ENCODE measurements at regions not wholly inside any gene's neighbourhood (a gene's known extent, or its start where the extent isn't known, plus 50 kb on each side); places are given as distances from the start of the nearest gene placed in this dataset.
"Not testable (repeated sequence)": the region's sequence is repeated elsewhere in the genome, so short reads cannot be mapped to it uniquely, and the experiment has no call there.

DNA sequence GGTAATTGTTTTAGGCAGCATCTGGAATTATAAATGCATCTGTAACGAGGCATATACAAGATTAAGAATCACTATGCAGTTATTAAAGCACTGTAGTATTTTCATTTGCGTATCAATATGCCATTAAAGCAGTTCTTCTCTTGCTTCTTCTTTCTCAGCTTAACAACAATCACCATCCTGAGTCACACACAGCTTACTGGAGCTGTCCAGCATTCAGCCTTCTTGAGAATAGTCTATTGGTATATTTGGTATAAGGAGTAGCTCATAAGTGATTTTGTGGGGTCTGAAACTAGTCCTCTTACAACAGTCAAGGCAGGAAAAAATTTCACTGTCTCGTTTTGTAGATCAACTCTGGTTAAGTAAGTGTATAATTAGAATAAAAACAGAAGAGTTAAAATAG, 523.0 kb upstream of the FOXG1 start:
- peak; percentile 2 for DNase-seq (ENCODE audit: low read depth)

- no peak for DNase-seq (ENCODE audit: low read depth)
These were observed 521.4 kb upstream of the FOXG1 start for GRCh38 chr14:28245216-28245615.

GRCh38 chr14:28247491-28247890, 519.1 kb upstream of the FOXG1 start:
- no peak for DNase-seq (ENCODE audit: low read depth)

- DNase-seq (ENCODE audit: low read depth), result not testable (repeated sequence)
These were observed 514.5 kb upstream of the FOXG1 start for GRCh38 chr14:28252124-28252523.

DNA sequence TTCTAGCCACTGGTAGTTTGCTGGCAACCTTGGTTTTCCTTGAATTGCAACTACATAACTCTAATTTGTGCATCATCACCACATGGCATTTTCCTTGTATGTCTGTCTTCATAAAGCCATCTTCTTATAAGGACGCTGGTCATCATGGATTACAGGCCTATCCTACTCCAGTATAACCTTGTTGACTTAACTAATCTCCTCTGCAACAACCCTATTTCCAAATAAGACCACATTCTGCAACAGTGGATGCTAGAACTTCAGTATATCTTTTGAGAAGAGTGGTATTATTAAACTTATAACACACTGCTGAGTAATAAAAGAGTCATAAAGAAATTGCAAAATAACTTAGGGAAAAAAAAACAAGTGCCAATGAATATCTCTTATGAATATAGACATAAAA, 511.8 kb upstream of the FOXG1 start:
- no peak for DNase-seq (ENCODE audit: low read depth)

DNA sequence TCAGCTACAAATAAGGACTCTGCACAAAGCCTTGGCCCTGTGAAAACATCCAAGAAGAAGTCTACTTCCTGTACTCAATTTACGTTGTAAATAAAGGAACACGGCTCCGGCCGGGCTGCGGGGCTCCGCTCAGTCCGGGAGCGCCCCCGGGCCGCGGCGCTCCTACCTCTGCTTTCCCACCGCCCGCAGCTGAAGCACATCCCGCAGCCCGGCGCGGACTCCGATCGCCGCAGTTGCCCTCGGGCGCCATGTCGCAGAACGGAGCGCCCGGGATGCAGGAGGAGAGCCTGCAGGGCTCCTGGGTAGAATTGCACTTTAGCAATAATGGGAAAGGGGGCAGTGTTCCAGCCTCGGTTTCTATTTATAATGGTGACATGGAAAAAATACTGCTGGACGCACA, 502.3 kb upstream of the FOXG1 start:
- DNase-seq (ENCODE audit: low read depth), result peak; percentile 1

DNA sequence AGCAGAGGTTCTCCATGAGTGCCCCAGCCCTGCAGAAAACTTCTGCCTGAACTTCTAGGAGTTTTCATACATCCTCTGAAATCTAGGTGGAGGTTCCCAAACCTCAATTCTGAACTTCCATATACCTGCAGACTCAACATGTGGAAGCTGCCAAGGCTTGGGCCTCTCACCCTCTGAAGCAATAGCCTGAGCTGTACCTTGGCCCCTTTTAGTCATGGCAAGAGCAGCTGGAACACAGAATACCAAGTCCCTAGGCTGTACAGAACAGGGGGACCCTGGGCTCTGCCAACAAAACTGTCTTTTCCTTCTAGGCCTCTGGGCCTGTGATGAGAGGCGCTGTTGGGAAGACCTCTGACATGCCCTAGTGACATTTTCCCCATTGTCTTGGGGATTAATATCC, 494.3 kb upstream of the FOXG1 start:
- no peak for DNase-seq (ENCODE audit: low read depth)

DNA sequence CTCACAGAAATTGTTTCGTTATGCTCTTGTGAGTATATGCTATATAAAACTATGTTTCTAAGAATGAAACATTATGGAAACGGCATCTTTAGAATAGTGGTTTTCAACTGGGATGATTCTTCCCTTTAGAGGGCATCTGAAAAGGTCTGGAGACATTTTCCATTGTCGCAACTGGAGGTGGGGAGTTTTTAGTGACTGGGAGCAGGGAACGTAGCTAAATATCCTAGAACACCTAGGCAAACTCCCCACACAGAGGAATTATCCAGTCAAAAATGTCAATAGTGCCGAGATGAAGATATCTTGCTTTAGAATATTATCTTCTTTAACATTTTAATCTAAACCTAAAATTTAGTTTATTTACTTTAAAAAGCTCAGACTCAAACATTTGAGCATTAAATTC, 486.1 kb upstream of the FOXG1 start:
- DNase-seq (ENCODE audit: low read depth), result no peak

GRCh38 chr14:28280997-28281598, 485.5 kb upstream of the FOXG1 start:
- DNase-seq (ENCODE audit: low read depth), result no peak

DNA sequence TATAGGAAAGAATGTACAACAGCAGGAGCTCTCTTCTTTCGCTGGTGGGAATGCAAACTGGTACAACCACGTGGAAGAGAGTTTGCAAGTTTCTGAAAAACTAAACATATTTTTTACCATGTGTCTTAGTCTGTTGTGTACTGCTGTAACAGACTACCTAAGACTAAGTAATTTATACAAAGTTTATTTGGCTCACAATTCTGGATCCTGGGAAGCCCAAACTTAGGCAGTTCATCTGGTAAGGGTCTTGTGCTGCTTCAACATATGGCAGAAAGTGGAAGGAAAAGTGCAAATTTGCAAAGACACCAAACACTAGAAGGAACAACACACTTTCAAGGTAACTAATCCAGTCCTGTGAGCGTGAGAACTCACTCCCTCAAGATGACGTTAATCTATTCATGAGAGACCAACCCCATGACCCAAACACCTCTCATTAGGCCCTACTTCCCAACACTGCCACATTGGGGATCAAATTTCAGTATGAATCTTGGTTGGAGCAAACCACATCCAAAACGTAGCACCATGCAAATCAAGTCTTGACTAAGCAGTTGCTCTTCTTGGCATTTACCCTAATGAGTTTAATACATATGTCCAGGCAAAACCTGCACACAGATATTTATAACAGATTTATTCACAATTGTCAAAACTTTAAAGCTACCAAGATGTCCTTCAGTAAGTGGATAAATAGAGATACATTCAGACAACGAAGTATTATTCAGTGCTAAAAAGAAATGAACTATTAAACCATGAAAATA, 481.9 kb upstream of the FOXG1 start:
- no peak for DNase-seq (ENCODE audit: low read depth)

DNA sequence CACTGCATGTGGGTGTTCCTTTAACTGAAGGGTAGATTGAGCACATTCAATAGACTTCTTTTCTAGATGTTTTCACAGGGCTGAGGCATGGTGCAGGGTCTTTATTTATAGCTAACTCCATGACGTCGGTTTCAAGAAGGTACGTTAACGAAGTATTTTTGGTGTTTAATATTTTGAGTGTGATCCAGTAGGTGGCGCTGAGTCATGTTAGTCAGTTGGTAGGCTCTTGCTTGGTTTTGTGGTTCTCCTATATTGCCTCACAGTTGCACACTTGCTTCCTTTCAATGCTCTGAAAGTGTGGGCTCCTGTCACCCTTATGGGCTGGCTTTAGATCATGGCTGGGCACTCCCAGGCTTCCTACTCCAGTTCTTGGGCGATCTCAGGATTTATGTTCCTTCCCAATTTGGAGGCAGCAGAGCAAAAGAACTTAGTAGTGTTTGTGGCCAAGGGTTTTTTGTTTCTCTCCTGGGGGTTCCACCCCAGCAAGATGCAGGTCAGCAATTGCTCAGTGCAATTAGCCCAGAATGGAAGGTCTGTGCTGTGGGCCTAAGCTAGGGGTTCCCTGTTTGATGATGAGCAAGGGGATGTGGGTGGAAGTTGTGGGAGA, 471.6 kb upstream of the FOXG1 start:
- peak; percentile 51 for DNase-seq (ENCODE audit: low read depth)

DNA sequence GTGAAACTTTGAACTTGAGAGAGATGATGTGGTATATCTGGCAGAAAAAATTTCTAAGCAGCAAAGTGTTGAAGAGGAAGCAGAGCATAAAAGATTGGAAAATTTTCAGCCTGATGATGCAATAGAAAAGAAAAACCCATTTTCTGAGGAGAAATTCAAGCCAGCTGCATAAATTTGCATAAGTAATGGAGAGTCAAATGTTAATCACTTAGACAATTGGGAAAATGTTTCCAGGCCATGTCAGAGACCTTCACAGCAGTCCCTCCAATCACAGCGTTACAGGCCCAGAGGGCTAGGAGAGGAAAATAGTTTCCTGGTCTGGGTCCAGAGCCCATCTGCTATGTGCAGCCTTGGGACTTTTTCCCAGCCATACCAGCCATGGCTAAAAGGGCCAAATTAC, 469.0 kb upstream of the FOXG1 start:
- peak; percentile 12 for DNase-seq (ENCODE audit: low read depth)

GRCh38 chr14:28298156-28298555, 468.4 kb upstream of the FOXG1 start:
- peak; percentile 42 for DNase-seq (ENCODE audit: low read depth)

DNA sequence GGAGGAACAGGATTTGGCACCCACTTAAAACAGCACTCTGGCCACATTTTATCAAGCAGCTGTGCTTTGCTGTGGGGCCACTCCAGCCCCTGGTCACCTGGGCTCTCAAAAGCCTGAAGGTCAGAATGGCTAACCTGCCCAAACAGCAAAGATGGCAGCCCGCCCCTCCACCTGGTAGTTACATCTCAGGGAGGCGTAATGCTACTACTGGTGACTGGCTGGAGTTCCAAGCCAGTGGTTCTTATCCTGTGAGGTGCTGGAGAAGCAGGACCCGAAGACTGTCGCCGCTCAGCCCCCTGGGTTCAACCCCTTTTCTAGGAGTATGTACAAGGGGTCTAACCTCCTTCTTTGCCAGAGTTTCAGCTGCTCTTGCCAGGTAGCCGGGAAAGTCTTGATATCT, 467.4 kb upstream of the FOXG1 start:
- no peak for DNase-seq (ENCODE audit: low read depth)

DNA sequence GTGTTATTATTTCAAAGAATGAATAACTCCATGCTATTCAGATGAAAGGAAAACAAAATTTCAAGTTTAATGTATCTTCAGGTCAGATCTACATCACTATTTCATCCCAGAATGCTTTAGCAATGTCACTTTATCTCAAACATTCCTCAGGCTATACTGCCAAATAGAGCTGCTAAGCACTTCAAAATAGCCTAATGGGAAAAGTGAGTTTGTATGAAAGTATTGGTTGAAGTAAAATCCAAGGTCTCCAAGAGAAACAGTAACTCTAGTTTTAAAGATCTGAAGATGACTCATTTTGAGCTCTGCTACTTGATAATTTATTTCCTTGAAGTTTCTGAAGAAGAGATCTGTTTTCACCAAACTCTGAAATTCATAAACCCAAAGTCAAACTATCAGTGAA, 466.2 kb upstream of the FOXG1 start:
- no peak for DNase-seq (ENCODE audit: low read depth)

- DNase-seq (ENCODE audit: low read depth), result no peak
These were observed 465.4 kb upstream of the FOXG1 start for GRCh38 chr14:28301179-28301578.

DNA sequence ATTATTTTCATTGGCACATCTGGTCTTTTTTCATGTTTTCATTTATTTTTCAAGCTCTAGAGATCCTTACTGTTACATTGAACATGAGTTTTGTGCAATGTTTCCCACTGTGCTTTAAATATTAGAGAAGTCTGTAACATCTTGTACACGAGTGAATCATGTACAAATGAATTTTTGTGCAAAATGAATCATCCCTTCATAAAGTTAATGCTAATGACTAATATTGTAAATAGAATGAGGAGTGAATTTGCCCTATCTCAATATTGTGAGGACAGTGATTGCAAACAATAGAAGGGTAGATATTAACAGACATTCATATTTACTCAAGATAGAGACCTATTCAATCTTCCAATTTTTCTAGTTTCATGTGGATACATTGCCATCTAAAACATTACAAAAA, 463.3 kb upstream of the FOXG1 start:
- DNase-seq (ENCODE audit: low read depth), result no peak

DNA sequence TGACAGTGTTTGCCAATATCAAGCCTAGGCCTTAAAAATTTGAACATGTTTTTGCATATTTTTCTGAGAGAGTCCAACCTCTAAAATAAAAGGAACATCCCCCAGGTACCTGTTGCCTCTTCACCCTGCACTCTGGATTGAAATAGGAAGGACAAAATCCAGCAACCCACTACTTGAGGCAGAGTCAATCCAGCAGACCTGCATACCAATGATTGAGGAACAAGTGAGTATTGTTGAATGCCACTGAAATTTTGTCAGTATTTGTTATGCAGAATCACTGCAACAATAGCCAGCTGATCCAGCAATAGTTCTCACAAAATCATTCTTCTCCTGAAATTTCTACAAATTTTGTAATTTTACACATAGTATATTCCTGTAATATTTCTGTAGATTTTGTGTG, 460.6 kb upstream of the FOXG1 start:
- DNase-seq (ENCODE audit: low read depth), result no peak

DNA sequence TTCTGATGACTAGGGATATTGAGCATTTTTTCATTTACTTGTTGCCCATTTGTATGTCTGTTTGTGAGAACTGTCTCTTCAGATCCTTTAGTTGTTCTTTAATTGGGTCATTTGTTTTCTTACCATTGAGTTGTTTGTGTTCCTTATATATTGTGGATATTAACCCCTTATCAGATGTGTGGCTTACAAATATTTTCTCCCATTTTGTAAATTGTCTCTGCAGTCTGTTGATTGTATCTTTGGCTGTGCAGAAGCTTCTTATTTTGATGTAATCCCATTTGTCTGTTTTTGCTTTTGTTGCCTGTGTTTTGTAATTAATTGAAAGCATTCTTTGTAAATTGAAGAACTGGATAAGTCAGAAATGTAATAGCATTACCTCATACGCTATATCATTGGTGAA, 459.1 kb upstream of the FOXG1 start:
- DNase-seq (ENCODE audit: low read depth), result no peak

- peak; percentile 86 for DNase-seq (ENCODE audit: low read depth)
These were observed 457.9 kb upstream of the FOXG1 start for GRCh38 chr14:28308734-28309133.

DNA sequence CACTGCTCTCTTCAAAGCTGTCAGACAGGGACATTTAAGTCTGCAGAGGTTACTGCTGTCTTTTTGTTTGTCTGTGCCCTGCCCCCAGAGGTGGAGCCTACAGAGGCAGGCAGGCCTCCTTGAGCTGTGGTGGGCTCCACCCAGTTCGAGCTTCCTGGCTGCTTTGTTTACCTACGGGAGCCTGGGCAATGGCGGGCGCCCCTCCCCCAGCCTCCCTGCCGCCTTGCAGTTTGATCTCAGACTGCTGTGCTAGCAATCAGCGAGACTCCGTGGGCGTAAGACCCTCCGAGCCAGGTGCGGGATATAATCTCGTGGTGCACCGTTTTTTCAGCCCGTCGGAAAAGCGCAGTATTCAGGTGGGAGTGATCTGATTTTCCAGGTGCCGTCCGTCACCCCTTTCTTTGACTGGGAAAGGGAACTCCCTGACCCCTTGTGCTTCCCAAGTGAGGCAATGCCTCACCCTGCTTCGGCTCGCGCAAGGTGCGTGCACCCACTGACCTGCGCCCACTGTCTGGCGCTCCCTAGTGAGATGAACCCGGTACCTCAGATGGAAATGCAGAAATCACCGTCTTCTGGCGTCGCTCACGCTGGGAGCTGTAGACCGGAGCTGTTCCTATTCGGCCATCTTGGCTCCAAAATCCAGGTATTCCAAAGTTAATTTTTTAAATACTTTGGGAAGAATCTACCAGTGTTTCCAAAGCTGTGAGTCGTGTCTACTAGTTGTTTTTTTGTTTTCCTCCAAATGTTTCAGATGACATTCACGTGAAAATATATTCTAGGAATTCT, 448.5 kb upstream of the FOXG1 start:
- not testable (repeated sequence) for DNase-seq (ENCODE audit: low read depth)

DNA sequence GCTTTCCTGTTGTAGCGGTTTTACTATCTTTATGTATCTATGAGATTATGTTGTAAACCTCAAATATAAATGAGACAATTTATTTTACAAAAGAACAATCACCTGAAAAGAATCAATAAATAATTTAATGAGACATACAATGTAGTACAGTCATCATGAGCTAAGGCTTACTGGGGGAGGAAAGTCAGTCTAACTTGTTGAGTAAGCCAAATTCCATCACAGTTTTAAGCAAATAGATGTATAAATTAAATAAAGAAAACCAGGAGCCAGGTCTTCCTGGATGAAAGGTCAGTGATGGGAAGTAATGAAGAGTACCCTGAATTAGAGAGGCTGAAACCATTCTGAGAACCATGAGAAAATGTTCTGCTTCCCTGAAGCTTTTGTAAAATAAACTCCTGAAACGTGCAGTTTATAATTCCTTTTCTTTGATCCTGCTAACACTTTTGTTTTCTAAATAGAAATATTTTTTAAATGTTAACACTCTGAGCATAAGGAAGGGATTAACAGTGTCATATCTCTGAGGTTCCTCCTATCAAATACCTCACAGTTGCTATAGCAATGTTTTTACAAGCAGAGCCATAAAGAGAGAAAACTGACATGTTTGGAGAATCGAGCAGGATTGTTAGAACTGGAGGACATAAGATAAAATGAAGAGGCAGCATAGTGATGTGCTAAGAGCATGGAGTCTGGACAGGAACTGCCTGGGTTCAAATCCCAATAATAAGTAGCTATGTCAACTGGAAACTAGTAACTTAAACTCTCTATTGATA, 444.9 kb upstream of the FOXG1 start:
- DNase-seq (ENCODE audit: low read depth), result no peak
